EL (cell line): ENCODE measurements at regions not wholly inside any gene's neighbourhood (a gene's known extent, or its start where the extent isn't known, plus 50 kb on each side); places are given as distances from the start of the nearest gene placed in this dataset.

Experiments used
- DNase-seq: peaks from one replicate; pipeline ENCODE4 v3.0.0-alpha.2; 2016

DNA sequence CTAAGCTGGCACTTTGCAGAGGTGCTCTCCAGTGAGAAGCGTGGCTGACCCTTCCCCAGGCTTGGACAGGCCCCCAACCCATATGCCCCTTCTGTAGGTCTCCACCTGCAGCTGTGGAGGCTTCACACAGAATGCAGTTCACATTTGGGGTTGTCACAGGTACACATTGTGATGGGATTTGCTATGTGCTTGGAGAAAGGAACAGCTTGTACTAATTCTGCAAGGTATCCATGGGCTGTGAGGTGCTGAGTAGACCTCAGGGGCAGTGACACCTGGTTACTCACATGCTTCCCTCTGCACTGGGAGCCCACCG, 188.9 kb downstream of the CXCL12 start:
- no peak for DNase-seq

DNA sequence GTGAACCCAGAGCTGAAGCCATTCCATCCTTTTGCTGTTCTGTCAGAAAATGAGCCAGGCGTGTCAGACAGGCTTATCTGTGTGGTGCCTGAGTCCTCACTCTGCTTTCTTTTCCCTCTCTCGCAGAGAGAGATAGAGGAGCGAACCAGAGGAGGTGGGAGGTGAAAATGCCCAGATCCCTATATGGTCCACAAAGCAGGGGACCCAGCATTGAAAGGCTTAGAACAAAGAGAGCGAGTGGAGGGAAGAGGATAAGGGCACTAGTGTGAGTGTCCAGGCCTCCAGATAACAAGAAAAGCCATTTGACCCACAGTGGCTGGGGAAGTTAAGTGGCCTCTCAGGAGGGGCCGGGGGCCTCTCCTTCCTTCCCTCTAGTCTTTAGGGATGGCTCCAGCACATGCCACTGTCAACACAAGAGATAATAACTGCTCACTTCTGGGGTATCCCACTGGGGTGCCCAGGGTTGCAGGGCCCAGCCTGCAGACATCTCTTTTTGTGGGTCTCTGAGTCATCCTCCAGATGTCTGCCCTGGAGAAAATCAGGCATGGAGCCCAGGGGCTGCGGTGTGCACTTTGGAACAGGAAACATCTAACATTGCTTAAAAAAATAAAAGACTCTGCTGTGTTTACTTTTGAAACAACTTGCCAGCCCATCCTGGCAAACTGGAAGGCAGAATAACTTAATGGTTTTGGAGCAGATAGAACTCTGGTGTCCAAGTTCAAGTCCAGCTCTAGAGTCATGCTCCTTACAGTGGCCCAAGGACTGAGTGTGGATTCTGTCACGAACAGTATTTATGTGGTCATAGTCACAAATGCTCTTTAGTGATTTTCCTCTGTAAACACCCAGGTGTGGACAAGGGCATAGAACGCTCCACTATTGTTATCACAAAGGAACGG, 189.5 kb downstream of the CXCL12 start:
- peak; percentile 95 for DNase-seq

DNA sequence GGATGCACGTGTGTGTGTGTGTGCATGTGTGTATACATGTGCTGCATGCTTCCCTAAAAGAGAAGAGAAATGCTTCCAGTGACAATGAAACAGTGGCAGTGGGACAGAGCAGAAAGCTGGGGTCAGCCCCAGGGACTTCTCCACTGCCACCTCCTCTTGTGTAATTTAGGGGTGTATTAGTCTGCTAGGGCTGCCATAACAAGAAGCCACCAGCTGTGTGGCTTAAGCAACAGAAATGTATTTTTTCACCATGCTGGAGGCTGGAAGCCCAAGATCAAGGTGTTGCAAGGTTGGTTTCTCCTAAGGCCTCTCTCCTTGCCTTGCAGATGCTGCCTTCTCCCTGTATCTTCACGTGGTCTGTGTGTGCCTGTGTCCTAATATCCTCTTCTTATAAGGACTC, 190.5 kb downstream of the CXCL12 start:
- no peak for DNase-seq

DNA sequence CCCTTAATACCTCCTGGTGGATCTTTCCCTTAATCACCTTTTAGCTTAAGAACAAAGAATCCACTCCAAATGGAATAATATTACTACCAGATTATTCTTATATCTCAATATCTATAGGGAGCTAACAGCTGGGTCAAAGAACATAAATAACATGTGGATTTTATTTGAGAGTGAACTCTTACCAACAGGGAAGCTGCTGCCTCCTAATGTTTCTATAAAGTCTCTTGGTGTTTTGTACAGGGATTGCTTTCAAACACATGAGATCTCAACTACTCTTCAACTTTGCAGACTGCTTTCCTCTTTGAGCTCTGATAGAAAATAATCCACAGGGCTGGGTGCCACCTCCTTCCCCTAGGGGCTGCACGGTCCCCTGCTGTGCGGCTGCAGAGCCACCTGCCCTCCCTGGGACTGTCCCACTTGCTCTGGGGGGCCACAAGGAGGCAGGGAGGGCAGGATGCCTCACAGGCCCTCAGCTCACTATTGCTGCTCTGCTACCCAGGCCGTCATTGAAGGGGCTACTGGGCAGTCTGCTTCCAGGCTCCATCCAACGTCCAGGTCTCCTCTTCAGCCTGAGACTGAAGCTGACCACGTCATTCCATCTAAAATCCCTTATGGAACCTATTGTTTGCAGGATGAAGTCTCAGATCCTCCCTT, 191.2 kb downstream of the CXCL12 start:
- DNase-seq, result no peak

GRCh38 chr10:44193166-44193565, 191.7 kb downstream of the CXCL12 start:
- DNase-seq, result no peak

DNA sequence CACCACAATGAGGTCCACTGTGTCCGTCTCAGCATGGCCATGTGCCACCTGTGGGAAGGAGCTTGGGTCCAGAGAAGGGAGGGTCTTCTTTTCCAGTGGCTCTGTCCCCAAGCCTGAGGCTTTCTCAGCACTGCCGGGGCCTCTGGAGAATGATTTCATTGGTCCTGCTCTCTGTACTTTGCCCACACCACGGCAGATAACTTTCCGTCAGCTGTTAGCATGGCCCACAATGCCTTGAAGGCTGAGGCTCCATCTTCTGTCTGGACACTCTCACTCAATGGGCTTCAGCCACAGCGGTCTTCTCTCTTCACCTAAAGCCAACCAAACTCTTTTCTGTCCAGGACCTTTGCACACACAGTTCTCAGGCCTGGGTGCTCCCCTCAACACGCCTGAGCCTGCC, 192.5 kb downstream of the CXCL12 start:
- DNase-seq, result no peak

DNA sequence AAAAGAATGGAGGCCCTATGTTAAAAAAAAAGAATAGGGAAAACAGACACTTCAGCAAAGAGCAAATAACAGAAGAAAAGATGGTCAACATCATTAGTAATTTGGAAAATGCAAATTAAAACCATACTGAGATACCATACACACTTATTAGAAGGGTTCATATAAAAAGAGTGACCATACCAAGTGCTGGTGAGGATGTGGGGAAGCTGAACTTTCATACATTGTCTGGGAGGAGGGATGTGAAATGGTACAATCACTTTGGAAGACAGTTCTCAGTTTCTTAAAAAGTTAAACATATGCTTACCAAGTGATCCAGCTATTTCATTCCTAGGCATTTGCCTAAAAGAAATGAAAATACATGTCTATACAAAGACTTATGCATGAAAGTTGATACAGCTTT, 194.4 kb downstream of the CXCL12 start:
- DNase-seq, result no peak

DNA sequence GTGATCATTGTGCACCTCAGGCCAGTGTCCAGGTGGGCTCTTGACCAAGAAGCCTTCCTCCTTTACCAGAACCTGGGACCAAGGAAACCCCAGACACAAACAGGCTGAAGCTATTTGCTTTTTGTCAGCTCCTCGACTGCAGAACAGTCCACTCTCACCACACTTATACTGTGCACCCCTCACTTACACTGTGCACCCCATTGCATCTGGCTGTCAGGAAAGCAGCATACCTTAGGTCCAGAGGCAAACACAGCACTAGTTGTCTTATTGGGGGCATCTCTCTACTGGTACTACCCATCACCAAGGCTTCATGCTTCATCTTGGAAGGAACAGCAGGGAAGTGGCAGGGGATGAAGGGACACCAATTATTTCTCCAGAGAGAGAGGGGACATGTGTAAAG, 198.1 kb downstream of the CXCL12 start:
- DNase-seq, result no peak

- no peak for DNase-seq
Measured at GRCh38 chr10:44186150-44186549, 198.7 kb downstream of the CXCL12 start.

DNA sequence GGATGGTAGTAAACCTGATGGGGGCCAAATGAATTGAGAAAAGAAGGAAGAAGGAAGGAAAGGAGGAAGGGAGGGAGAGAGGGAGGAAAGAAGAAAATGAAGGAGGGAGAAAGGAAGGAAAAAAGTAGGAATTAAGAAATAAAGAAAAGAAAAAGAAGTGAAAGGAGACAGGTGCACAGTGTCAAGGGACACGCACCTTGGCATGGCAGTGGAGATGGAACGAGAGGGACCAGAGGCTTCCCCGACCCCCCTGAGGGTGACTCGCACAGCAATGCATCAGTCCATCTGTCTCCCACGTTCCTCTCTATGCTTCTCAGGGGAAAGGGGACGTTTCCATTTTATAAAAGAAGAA, 199.6 kb downstream of the CXCL12 start:
- DNase-seq, result no peak

DNA sequence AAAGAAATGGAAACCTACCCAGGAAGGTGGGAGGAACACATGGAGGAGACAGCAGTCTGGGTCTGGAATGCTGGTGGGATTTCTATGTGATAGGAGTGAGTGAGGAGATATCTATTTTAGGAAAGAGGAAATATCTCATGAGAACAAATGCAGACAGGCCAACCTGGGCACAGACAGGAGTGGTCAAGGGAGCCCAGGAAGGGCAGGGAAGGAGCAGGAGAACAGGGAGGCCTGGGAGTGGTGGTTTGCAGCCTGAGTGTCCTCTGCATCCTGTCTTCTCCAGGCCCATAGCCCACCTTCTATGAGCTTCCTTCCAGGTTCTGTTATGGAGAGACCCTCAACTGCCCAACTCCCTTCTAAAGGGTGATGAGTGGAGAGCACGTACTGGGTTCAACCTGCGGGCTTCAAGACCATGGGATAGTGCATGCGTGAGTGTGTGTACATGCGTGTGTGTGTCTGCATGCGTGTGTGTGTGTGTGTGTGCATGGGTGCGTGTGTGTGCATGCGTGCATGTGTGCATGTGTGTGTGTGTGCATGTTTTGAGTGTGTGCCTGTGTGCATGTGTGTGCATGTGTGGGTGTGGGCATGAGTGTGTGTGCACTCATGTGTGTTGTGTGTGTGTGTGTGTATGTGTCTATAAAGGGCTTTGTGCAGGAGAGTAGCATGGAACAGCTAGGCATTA, 200.1 kb downstream of the CXCL12 start:
- no peak for DNase-seq

DNA sequence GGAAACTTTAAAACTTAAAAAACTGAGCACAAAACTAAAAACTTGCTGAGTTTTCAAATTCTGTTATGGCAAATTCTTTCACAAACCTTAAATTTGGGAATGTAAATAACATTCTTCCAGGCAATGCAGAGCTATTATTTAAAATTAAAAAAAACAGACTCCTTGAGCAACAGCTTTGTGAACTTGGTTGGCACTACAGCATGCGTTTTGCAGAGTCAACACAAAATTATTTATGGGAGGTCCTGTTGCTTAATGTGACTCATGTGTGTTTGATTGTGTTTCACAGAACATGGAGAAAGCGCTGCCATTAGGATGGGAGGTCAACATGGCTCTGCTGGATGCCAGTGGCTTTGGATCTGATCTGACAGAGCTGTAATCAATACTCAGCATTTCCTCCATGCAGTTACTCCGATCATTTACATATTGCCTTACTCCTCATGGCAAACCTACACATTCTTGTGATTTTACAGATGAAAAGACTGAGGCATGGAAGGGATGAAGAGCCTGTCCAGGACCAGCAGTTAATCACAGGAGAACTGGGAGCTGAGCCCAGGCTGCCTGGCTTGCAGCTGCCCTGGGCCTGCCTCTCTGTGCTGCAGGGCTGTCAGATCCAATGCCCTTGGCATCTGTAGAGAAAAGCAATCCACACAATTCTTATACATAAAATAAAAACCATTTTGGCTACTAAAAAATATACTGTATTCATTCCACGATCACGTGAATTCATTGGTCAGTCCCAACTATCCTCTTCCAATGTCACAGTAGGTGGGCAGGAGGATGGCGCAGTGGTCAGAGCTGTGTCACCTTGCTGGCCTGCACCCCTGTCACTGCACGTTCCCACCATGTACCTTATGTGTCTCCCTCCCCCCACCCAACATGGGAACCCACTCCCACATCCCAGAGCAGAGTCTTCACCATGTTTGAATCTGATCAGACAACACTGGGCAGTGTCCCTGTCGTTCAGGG, 200.9 kb downstream of the CXCL12 start:
- peak; percentile 55 for DNase-seq

DNA sequence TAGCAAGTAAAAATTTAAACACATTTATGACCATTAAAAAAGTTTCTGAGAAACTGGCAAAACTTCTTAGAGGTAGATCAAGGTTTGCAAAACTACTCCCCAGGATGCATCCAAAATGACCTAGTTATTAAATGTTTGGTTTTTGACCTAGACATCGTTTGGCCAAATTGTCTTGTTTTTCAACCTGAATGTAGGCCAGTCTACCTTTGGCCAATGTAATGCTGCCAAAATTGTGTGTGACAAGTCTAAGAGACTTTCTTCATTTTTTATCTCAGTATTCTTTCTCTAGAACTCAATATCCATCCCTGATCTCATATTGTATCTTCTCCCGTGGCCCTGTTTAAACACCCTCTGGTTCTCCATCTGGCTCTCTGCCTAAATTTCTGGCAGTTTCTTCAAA, 202.0 kb downstream of the CXCL12 start:
- DNase-seq, result no peak

GRCh38 chr10:44180321-44181168, 204.4 kb downstream of the CXCL12 start:
- peak; percentile 98 for DNase-seq

GRCh38 chr10:44178856-44179255, 206.0 kb downstream of the CXCL12 start:
- DNase-seq, result no peak

DNA sequence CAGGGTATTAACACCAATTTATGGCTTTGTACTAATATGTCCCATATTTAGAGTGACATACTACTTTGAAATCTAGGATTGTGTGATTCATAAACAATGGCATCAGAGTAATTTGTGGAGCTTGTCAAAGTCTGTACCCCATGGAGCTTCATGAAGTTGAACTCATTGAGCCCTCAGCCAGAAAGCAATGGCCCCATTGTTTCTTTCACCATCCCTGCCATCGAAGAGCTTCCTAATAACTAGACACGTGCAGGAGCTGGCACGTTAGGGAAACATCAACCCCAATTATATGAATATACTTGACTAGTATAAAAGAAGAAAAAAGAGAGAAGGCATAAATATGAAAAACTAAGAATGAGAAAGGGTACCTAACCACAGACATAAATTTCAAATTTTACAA, 206.6 kb downstream of the CXCL12 start:
- no peak for DNase-seq

DNA sequence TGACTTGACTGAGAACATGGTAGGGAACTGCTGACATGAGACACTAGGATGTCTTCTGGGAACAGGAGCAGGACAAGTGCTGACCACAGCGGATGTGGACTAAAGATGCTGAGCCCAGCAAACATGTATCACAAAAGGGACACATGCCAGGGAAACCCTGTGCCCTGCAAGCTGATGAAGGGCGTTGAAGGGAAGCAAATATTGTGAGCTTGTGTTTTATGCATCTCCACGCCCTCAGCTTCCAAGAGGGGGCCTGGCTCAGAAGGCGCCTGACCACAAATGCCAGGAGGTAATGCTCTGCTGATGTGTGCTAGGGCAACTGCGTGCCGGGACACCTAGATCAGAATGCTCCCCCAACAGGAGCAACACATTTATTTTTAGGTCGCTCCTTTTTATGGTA, 207.3 kb downstream of the CXCL12 start:
- DNase-seq, result no peak

- no peak for DNase-seq
Measured at GRCh38 chr10:44176311-44176710, 208.6 kb downstream of the CXCL12 start.

- peak; percentile 45 for DNase-seq
Measured at GRCh38 chr10:44173608-44173894, 211.3 kb downstream of the CXCL12 start.

DNA sequence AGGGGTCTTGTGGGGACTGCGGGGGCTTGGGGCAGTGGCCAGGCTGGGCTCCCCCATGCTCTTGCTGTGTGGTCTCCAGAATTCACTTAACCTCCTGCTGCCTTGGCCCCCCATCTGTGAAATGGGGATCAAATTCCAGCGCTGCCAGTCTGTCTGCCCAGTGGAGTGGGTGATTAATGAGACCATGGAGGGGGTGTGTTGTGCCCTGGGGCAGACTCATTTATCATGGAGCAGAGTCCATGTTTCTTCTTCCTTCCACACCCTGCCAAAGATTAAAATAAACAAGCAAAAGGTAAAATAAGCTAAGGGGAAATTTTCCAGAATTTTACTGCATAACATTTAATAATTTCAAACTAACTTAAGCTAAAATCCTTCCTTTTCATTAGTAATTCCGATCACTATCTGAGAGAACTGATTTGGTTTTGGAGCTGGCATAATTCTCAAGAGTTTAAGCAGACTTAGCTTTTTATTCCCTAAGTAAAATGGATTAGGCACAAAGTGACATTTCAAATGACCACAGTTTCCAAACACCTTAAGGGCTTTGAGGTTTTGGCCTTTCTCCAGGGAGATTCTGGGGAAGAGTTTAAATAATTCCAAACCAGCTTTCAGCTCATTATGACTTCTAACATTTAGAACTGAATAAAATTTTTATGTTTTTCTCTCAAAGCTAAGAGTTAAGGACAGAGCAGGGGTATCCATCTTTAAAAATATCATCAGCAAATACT, 211.9 kb downstream of the CXCL12 start:
- no peak for DNase-seq

DNA sequence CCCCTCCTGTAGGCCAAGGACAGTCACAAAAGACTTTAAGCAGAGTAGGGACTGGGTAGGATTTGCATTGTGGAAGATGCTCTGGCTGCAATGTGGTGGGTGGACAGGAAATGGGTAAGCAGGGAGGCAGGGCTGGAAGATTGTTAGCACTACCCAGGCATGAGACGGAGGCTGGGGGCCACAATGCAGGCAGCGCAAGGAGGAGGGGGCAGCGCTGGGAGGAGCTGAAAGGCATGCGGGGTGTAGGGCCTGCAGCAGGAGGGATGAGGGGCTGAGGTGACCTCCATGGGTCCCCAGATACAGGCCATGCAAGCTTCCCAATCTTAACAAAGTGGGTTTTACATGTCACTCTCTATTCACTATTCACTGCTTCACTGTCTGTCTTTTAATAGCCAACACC, 213.1 kb downstream of the CXCL12 start:
- no peak for DNase-seq

GRCh38 chr10:44168478-44168877, 216.4 kb downstream of the CXCL12 start:
- DNase-seq, result no peak
